GM19395 (cell line): ENCODE measurements at regions not wholly inside any gene's neighbourhood (a gene's known extent, or its start where the extent isn't known, plus 50 kb on each side); places are given as distances from the start of the nearest gene placed in this dataset.

Experiments
- ATAC-seq: cut with Tn5 transposase; IDR thresholded peaks from one replicate; pipeline ENCODE4 v1.9.1; 2021; ENCODE audit warnings: mild to moderate bottlenecking, moderate library complexity; ENCODE audit not compliant: unreplicated experiment

DNA sequence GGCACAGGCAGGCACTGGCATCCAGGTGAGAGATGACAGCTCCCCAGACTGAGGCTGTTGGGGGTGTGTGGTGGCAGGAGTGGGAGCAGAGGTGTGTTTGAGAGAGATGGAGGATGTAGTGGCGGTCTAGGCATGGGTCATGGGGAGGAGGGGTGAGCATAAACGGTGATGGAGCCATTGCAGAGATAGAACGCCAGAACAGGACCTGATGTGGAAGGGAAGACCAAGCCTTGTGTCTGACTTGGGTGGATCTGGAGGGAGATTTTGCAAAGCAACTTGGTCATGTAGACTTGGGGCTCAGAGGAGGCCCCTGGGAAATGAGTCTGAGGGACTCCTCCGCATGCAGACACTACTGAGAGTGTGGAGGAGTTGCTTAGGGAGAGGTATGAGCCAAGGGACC, 50.0 kb upstream of the CLDN5 start:
- ATAC-seq = no peak

DNA sequence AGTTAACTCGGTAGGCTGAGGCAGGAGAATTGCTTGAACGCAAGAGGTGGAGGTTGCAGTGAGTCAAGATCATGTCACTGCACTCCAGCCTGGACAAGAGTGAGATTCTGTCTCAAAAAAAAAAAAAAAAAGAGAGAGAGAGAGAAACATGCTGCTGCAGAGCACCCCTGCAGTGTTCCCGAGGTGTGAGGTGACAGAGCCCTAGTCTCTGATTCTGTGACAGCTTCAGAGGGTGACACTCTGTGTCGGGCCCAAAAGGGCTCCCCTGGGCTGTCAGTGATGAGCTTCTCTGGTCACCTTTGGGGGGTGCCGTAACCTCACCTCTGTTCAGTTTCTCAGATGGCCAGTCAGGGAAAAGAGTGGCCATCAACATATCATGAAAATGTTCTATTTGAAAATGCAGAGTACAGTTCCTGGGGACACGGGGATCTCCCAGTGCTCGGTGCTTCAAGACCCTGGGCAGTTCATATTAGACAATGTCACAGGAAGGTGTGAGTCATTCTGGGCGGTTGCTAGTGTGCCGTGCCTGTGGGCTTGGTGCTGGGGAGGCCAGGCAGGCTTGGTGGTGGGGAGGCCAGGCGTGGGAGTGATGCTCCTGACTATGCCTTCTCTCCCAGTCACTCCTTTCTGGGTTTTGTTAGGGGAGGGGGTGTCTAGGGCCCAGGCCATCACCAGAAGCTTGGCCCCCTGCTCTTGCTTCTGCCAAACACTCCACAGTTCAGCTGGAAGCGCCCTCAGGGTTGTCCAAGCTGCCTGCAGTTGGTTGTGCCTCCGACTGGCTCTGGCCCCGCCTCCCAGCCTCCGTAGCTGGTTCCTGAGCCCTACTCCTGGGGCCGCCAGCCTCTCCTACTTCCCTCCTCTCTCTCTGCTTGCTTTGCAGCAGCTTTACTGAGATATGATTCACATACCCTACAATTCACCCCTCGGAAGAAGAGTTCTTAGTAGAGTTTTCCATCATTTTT, 52.5 kb upstream of the CLDN5 start:
- no peak for ATAC-seq

GRCh38 chr22:19577422-19577966, 53.3 kb upstream of the CLDN5 start:
- ATAC-seq = no peak

- ATAC-seq = no peak
These were observed 54.2 kb upstream of the CLDN5 start for GRCh38 chr22:19578180-19579004.

- ATAC-seq = no peak
These were observed 55.1 kb upstream of the CLDN5 start for GRCh38 chr22:19579115-19579811.

- ATAC-seq = no peak
These were observed 55.7 kb upstream of the CLDN5 start for GRCh38 chr22:19579880-19580279.

DNA sequence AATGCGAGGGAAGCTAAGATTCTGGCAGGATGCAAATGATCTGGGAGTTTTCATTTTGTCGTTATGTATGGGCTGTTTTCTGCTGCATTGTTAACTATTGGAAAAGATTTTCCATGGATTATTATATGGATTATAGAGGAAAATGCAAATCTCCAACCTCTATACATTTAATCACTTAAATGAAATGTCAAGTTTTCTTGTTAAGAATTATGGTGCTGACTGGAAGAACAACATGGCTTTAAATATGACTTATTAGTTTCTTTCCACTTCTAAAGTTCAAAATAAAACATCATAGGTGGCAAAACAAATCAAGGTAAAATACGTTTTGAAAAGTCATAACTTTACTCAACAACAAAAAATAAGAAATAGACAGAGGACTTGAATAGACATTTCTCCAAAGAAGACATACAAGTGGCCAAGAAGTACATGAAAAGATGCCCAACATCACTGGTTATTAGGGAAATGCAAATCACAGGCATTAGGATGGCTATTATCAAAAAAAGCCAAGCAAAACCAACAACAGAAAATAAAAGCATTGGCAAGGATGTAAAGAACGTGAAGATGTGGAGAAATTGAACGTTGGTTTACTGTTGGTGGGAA, 56.2 kb upstream of the CLDN5 start:
- no peak for ATAC-seq

- ATAC-seq = no peak
These were observed 58.0 kb upstream of the CLDN5 start for GRCh38 chr22:19582033-19582693.

- no peak for ATAC-seq
These were observed 62.9 kb upstream of the CLDN5 start for GRCh38 chr22:19586922-19587684.

DNA sequence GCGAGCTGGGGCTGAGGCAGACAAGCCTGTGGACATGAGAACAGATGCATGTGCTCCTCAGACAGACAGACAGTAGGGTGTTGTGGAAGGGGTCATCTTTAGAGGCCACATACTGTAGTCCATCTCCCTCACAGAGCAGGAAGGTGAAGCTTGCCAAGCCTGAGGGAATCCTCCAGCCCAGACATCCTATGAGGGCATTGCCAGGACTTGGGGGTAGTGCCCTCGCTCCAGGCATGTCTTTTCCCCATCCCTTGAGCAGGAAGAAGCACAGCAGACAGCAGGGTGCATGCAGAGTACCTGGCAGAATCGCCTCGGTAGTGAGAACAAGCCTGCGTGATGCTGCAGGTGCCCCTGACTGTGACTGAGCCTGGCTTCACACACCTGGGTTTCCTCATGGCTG, 66.5 kb upstream of the CLDN5 start:
- ATAC-seq = no peak

GRCh38 chr22:19591568-19591967, 67.4 kb upstream of the CLDN5 start:
- no peak for ATAC-seq

DNA sequence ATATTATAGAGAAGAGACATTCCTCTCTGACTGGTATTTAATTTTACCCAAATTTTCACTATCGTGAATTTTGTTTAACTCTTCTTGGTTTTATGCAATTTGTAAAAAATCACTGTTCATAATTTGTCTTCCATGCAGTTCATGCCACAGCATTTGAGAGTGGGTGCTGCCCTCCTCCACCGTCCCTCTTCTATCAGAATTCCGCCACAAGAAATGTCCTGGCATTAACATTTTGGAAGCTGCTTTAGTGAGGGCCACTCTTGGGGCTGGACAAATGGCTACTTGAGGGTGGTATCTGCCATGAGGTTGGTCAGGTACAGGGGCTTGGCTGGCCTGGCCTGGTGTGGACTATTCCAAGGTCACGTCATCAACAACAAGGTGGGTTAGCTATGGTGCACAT, 68.3 kb upstream of the CLDN5 start:
- no peak for ATAC-seq

DNA sequence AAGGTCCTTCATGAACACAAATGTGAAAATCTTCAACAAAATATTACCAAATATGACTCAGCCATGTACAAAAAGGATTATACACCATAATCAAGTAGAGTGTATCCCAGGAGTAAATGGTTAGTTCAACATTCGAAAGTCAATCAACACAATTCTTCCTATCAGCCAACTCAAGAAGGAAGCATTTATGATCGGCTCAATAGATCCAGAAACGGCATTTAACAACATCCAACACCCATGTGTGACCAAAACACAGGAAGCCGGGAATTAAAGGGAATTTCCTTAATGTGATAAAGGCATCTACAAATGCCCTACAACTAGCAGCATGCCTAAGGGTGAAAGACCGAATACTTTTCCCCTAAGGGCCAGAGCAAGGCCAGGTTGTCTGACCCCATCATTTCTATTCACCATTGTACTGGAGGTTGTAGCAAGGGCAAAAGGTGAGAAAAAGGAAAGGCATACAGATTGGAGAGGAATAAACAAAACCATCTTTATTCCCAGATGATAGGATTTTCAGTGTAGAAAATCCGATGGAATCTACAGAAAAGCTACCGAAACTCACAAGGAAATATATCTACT, 69.9 kb upstream of the CLDN5 start:
- ATAC-seq = no peak

DNA sequence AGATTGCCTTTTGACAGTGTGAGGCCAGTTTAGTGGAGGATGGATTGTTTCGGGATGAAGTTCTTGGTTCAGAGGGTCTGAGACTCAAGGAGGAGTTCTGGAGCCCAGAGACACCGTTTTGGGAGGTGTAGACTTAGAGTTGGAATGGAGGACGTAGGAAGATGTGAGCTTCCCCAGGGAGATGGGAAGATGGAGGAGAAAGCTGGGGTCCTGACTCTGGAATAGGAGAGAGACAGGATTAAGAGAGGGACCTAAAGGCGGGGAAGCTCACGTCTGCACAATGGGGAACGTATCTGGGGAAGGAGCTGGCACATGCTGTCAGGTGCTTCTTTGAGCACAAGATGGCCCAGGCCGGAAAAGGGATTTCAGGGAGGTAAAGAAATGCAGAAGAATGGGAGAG, 71.3 kb upstream of the CLDN5 start:
- ATAC-seq = no peak

DNA sequence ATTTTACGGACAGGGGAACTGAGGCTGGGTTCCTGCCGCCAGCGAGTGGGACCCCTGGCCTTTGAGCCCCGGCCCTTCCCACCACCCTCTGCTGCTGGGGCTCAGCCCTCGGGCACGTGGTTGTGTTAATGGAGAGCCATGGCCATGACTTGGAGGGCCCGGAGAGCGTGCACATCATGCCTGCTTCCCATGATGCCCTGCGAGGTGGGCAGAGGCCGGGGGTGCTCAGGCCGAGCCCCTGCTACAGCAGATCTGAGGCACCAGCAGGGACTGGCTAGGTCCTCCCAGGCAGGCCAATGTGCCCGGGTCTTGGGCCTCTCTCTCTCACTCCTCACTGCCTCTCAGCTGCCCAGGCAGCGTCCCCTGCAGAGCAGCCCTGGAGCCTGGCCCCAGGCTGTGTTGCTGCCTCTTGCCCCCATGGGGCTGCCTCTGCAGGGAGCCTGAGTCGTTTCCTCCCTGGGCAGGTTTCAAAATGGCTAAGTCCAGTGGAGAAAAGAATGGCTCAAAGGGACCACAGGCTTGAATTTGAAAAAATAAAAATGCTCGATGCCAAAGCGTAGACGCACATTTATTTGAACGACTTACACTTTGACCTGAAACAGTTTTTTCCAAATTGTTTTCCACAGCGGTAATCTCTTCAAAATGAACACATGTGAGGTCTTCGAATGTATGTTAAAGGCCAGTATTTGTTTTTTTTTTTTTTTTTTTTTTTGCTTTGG, 72.6 kb upstream of the CLDN5 start:
- no peak for ATAC-seq

DNA sequence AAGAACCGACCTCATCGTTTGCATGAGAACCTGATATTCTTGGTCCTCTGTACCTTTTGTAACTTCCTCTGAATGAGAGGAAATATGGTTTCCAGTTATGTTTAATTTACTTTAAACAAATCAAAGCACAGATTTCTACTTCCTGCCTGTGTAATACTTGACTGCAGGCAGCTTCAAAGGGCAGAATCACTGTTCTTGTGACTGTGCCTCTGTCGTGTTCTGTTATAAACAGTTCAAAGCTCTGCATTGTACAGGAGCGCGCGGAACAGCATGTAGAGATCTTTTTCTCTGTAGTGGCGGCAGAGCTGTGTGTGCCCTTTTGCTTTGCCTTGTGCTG, 73.2 kb upstream of the CLDN5 start:
- no peak for ATAC-seq

DNA sequence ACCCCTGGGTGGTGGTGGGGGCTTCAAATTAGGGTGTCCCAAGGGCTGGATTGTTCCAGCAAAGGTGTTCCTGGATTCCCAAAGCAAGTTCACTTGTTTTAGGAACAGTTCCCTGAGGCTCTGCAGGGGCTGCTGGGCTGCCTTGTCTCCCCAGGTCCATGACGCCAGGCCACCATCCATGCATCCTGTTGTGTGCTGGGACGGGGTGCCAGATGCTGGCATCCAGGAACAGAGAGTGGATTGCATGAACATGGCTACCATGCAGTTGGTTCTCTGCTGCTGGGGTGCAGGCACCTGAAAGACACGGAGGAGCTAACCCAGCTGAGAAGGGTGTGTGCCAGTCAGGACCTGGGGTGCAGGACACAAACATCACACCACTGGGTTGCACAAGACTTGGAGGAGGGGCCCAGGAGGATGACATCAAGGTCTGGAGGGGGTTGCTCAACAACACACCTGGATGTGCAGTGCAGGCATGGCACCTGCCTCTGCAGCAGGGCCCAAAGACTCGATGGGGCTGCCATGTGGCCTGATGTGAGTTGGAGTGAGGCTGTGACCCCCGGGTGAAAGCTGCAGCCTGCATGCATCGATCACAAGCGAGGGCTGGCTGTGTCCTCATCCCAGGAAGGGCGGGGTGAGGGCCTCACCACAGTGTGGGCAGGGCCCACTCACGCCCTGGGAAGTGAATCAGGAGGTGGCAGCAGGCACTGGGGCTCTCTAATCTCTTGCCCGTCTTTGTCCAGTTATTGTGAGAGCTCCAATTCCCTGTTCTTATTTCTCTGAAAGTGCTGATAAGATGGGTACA, 74.0 kb upstream of the CLDN5 start:
- no peak for ATAC-seq

DNA sequence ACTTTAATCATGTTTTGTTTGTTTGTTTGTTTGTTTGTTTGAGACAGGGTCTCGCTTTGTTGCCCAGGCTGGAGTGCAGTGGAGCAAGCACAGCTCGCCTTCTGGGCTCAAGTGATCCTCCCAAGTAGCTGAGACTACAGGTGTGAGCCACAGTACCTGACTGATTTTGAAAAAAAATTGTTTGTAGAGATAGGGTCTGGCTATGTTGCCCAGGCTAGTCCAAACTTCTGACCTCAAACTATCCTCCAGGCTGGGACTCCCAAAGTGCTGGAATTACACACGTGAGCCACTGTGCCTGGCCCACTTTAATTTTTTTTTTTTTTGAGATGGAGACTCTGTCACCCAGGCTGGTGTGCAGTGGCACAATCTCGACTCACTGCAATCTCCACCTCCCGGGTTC, 74.8 kb upstream of the CLDN5 start:
- no peak for ATAC-seq
